A673 (cell line): ENCODE measurements at regions not wholly inside any gene's neighbourhood (a gene's known extent, or its start where the extent isn't known, plus 50 kb on each side); places are given as distances from the start of the nearest gene placed in this dataset.

ENCODE experiments used
- BruUV-seq: library from RNA; stranded (reverse); fragments of 400-500 nt; replicated peaks from 2 replicates; lab custom pipeline; 2021; lab: Mats Ljungman, UMichigan
- CTCF ChIA-PET: fragments of 300-600 bp; sonication (Branson Sonifier 250); formaldehyde crosslinking; loops from one replicate; lab custom pipeline; 2022; ENCODE audit warnings: antibody characterized with exemption; lab: Charles Lee
- POLR2A ChIA-PET: fragments of 300-600 bp; sonication (Branson Sonifier 250); formaldehyde crosslinking; loops from one replicate; lab custom pipeline; 2022; ENCODE audit warnings: antibody characterized with exemption; ENCODE audit not compliant: low non-redundant PET; lab: Charles Lee
- DNase-seq: peaks from one replicate; pipeline ENCODE4 v3.0.0-alpha.2; 2015; ENCODE audit warnings: low spot score
- H3K27ac ChIP-seq: fragments of 200-600 bp; sonication (generic); 2 replicates; pipeline ENCODE4 v1.5.1; 2016; ENCODE audit warnings: mixed run types, low read depth, mild to moderate bottlenecking, mixed read lengths, antibody characterized with exemption, low read length; ENCODE audit not compliant: poor library complexity, severe bottlenecking
- H3K27me3 ChIP-seq: fragments of 200-600 bp; sonication (generic); replicated peaks from 2 replicates; pipeline ENCODE4 v1.6.1; 2017; ENCODE audit warnings: mixed run types, low read depth, mild to moderate bottlenecking, mixed read lengths, antibody characterized with exemption, low read length; ENCODE audit not compliant: insufficient read depth, poor library complexity
- H3K36me3 ChIP-seq: fragments of 200-600 bp; sonication (generic); 2 replicates; pipeline ENCODE4 v1.6.1; 2016; ENCODE audit warnings: mixed run types, mild to moderate bottlenecking, mixed read lengths, antibody characterized with exemption, low read length; ENCODE audit not compliant: insufficient read depth, poor library complexity, severe bottlenecking
- H3K4me1 ChIP-seq: fragments of 200-600 bp; sonication (generic); 2 replicates; pipeline ENCODE4 v1.6.1; 2017; ENCODE audit warnings: mixed run types, mild to moderate bottlenecking, mixed read lengths, antibody characterized with exemption, low read length; ENCODE audit not compliant: insufficient read depth, poor library complexity, severe bottlenecking
- H3K4me3 ChIP-seq: fragments of 200-600 bp; sonication (generic); 2 replicates; pipeline ENCODE4 v1.5.1; 2016; ENCODE audit warnings: low read depth, mixed run types, mild to moderate bottlenecking, mixed read lengths, low read length; ENCODE audit not compliant: poor library complexity, severe bottlenecking
- H3K9me3 ChIP-seq: fragments of 200-600 bp; sonication (generic); 2 replicates; pipeline ENCODE4 v1.6.1; 2016; ENCODE audit warnings: mixed run types, low read depth, mild to moderate bottlenecking, mixed read lengths, antibody characterized with exemption, low read length; ENCODE audit not compliant: poor library complexity, severe bottlenecking
- EZH2 ChIP-seq: fragments of 200-600 bp; sonication (generic); IDR thresholded peaks from 2 replicates; pipeline ENCODE4 v1.6.1; 2017; ENCODE audit warnings: borderline replicate concordance, low read depth, mild to moderate bottlenecking, mixed read lengths, antibody characterized with exemption, low read length; ENCODE audit not compliant: poor library complexity, severe bottlenecking
- intact Hi-C: fragments of 100-400 bp; cut with micrococcal nuclease; formaldehyde crosslinking; loops from one replicate; pipeline ENCODE4 v1.10.0; 2022; ENCODE audit not compliant: unreplicated experiment
- TF ChIP-seq, protein P1 (sequence below): fragments of 300-800, 200-600 bp; sonication (generic); conservative IDR thresholded peaks from 2 replicates; pipeline ENCODE4 v1.5.1; 2017; ENCODE audit warnings: low read depth, mild to moderate bottlenecking, antibody characterized with exemption, low read length, moderate library complexity, mixed read lengths

DNA sequence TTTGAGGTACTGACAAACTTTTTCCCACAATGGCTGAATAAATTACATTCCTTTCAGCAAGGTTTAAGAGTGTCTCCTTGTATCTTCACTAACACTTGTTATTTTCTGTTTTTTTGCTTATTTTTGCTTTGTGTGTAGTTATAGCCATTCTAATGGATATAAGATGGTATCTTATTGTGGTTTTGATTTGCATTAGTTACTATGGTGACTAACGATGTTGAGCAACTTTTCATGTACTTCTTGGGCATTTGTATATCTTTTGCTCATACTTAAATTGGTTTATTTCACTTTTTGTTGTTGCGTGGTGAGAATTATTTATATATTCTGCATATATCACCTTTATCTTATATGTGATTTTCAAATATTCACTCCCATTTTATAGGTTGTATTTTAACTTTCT is 79.9 kb upstream of the FSIP2 start:
- no peaks in the 10 kb centered on the region for H3K36me3 ChIP-seq
- no peak overlapping the region for H3K4me3 ChIP-seq
- no peak for DNase-seq
- TF ChIP-seq, protein P1, sequence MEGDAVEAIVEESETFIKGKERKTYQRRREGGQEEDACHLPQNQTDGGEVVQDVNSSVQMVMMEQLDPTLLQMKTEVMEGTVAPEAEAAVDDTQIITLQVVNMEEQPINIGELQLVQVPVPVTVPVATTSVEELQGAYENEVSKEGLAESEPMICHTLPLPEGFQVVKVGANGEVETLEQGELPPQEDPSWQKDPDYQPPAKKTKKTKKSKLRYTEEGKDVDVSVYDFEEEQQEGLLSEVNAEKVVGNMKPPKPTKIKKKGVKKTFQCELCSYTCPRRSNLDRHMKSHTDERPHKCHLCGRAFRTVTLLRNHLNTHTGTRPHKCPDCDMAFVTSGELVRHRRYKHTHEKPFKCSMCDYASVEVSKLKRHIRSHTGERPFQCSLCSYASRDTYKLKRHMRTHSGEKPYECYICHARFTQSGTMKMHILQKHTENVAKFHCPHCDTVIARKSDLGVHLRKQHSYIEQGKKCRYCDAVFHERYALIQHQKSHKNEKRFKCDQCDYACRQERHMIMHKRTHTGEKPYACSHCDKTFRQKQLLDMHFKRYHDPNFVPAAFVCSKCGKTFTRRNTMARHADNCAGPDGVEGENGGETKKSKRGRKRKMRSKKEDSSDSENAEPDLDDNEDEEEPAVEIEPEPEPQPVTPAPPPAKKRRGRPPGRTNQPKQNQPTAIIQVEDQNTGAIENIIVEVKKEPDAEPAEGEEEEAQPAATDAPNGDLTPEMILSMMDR: no peak
- TF ChIP-seq EZH2: no peak
- H3K9me3 ChIP-seq: no peaks in the 10 kb centered on the region
- BruUV-seq: no TSS peak
- no peaks in the 10 kb centered on the region for H3K4me1 ChIP-seq
- ChIA-PET CTCF (no interaction called here), POLR2A (no interaction called here)
- no peak overlapping the region for H3K27ac ChIP-seq
- H3K27me3 ChIP-seq: no peaks in the 10 kb centered on the region
- intact Hi-C loops: no loop called here

DNA sequence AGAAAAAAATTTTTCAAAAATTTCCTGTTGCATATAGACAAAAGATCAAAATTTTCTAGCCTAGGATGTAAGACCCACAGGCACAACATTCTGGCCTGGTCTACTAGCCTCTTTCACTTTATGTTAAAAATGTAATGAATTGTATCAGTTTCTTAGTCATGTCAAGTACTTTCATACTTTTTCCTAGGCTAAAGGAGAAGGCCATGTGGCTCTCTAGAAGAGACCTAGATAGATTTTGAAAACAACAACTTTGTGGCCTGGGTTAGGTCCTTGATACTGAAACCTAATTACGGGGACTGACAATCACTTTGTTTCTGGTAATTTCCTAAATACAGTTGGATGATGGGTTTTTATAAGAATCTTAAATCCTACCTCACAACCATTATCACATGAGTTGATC is 74.8 kb upstream of the FSIP2 start:
- Histone ChIP-seq H3K4me3 (no peak overlapping the region), H3K9me3 (no peaks in the 10 kb centered on the region), H3K36me3 (no peaks in the 10 kb centered on the region), H3K27me3 (no peaks in the 10 kb centered on the region), H3K4me1 (peaks cover 3% of the 10 kb centered on the region), H3K27ac (no peak overlapping the region)
- no peak for DNase-seq
- intact Hi-C loops: no loop called here
- TF ChIP-seq, protein P1: no peak
- no peak for TF ChIP-seq EZH2
- ChIA-PET POLR2A (no interaction called here), CTCF (no interaction called here)
- no TSS peak for BruUV-seq

DNA sequence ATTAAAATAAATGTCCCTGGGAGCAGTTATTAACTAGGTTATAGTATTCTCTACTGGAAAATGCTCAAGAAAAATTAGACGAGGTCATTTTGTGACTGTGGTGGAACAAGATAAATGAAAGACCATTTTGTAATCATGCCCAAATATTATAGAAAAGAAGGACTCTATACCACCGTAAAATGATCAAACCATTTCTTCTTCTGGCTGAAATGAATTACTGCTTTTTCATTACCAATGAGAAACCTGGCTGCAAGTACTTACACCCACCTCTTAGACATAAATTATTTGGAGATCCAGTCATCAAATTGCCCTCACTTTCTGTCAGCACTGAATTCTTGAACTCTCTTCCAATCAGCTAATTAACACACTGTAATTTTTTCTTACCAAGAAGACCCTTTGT is 74.2 kb upstream of the FSIP2 start:
- no TSS peak for BruUV-seq
- no peaks in the 10 kb centered on the region for H3K36me3 ChIP-seq
- ChIA-PET CTCF (no interaction called here), POLR2A (no interaction called here)
- peaks cover 3% of the 10 kb centered on the region for H3K4me1 ChIP-seq
- DNase-seq: no peak
- intact Hi-C loops: no loop called here
- H3K27me3 ChIP-seq: no peaks in the 10 kb centered on the region
- no peak overlapping the region for H3K27ac ChIP-seq
- no peak overlapping the region for H3K4me3 ChIP-seq
- H3K9me3 ChIP-seq: no peaks in the 10 kb centered on the region
- TF ChIP-seq, protein P1: no peak
- TF ChIP-seq EZH2: no peak
